CD8-positive, alpha-beta memory T cell (primary cell): ENCODE measurements at regions not wholly inside any gene's neighbourhood (a gene's known extent, or its start where the extent isn't known, plus 50 kb on each side); places are given as distances from the start of the nearest gene placed in this dataset.
A peak's percentile ranks its signal among the peaks of the same experiment; 100 is the strongest.
"Not testable (repeated sequence)": the region's sequence is repeated elsewhere in the genome, so short reads cannot be mapped to it uniquely, and the experiment has no call there.

ENCODE experiments used
- CTCF ChIA-PET: fragments of 350-600 bp; sonication (Branson Sonifier 250); formaldehyde crosslinking; loops from one replicate; lab custom pipeline; 2021; ENCODE audit warnings: antibody characterized with exemption; lab: Charles Lee
- POLR2A ChIA-PET: fragments of 350-600 bp; sonication (Branson Sonifier 250); formaldehyde crosslinking; loops from one replicate; lab custom pipeline; 2021; ENCODE audit warnings: antibody characterized with exemption; lab: Charles Lee
- DNase-seq, 5 donors: peaks; one replicate each; pipeline versions ENCODE4 v3.0.0 to v3.0.0-alpha.2; 2020 to 2022; ENCODE audit warnings: mixed read lengths in 1 of 5
- H3K27ac ChIP-seq: one replicate; pipeline ENCODE4 v1.7.0; 2013; ENCODE audit warnings: low read depth, mild to moderate bottlenecking, low read length, moderate library complexity
- H3K27me3 ChIP-seq: 2 replicates; pipeline ENCODE4 v1.7.0; 2013; ENCODE audit warnings: low read length, mild to moderate bottlenecking; ENCODE audit not compliant: insufficient read depth, poor library complexity, severe bottlenecking
- H3K36me3 ChIP-seq: 2 replicates; pipeline ENCODE4 v1.7.0; 2013; ENCODE audit warnings: mild to moderate bottlenecking, low read length, moderate library complexity; ENCODE audit not compliant: insufficient read depth
- H3K4me1 ChIP-seq: 2 replicates; pipeline ENCODE4 v1.7.0; 2013; ENCODE audit warnings: mild to moderate bottlenecking, low read length, moderate library complexity; ENCODE audit not compliant: insufficient read depth
- H3K4me3 ChIP-seq: 2 replicates; pipeline ENCODE4 v1.7.0; 2013; ENCODE audit warnings: mild to moderate bottlenecking, low read length
- H3K9me3 ChIP-seq: 2 replicates; pipeline ENCODE4 v1.7.0; 2013; ENCODE audit warnings: mild to moderate bottlenecking, low read length
- H3K27ac Mint-ChIP-seq, 8 donors: one replicate each; pipeline ENCODE4 v1.8.0; 2020 to 2021; ENCODE audit warnings: mixed read lengths in 8 of 8, mild to moderate bottlenecking in 6 of 8, inconsistent platforms in 3 of 8, moderate library complexity in 3 of 8
- H3K27me3 Mint-ChIP-seq, 2 donors: one replicate each; pipeline ENCODE4 v1.8.0; 2020 to 2021; ENCODE audit warnings: mixed read lengths in 2 of 2, mild to moderate bottlenecking in 1 of 2, moderate library complexity in 1 of 2
- H3K36me3 Mint-ChIP-seq, 3 donors: one replicate each; pipeline ENCODE4 v1.8.0; 2020 to 2021; ENCODE audit warnings: mixed read lengths in 3 of 3, inconsistent platforms in 1 of 3, mild to moderate bottlenecking in 1 of 3
- H3K4me1 Mint-ChIP-seq, 3 donors: one replicate each; pipeline ENCODE4 v1.8.0; 2020 to 2021; ENCODE audit warnings: mixed read lengths in 3 of 3, inconsistent platforms in 1 of 3, mild to moderate bottlenecking in 1 of 3
- H3K4me3 Mint-ChIP-seq, 7 donors: one replicate each; pipeline ENCODE4 v1.8.0; 2020 to 2021; ENCODE audit warnings: mixed read lengths in 7 of 7, mild to moderate bottlenecking in 6 of 7, moderate library complexity in 4 of 7, inconsistent platforms in 2 of 7
- H3K9me3 Mint-ChIP-seq, 5 donors: one replicate each; pipeline ENCODE4 v1.8.0; 2020 to 2022; ENCODE audit warnings: mixed read lengths in 5 of 5, mild to moderate bottlenecking in 3 of 5, moderate library complexity in 2 of 5, inconsistent platforms in 1 of 5

DNA sequence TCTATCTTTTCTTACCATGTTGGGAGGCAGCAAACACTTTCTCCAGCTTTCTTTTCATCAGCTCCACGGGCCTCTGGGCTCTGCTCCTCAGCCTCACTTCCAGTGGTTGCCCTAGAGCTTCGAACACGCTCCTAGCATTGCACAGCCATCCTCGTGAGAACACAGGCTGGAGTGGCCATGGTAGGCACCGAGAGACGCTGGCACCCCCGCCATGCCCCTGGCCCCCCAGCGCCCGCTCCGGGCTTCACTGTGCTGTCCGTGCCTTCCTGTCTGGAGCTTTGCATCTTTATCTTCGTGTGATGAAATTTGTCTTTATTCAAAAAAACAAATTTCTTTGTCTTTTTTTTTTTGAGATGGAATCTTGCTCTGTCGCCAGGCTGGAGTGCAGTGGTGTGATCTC lies 352.2 kb downstream of the TMEM121 start:
- Mint-ChIP-seq H3K27ac (no peak overlapping the region), H3K27me3 (peaks cover 0 to 4% of the 10 kb centered on the region in 2 donors), H3K9me3 (no peaks in the 10 kb centered on the region), H3K4me1 (peaks cover 0 to 4% (median 3%) of the 10 kb centered on the region in 3 donors), H3K4me3 (no peak overlapping the region), H3K36me3 (no peaks in the 10 kb centered on the region)
- CTCF ChIA-PET, result no interaction called here
- no peaks in the 10 kb centered on the region for H3K36me3 ChIP-seq
- H3K27me3 ChIP-seq, result no peaks in the 10 kb centered on the region
- no peak overlapping the region for H3K27ac ChIP-seq
- no peaks in the 10 kb centered on the region for H3K4me1 ChIP-seq
- peak in 1 of 5 donors; percentile 31 for DNase-seq
- POLR2A ChIA-PET, result no interaction called here
- H3K4me3 ChIP-seq, result no peak overlapping the region
- no peaks in the 10 kb centered on the region for H3K9me3 ChIP-seq

GRCh38 chr14:105879503-105879866 lies 353.1 kb downstream of the TMEM121 start:
- DNase-seq, result no peak
- no peaks in the 10 kb centered on the region for H3K36me3 ChIP-seq
- Mint-ChIP-seq H3K27me3 (peaks cover 0 to 4% of the 10 kb centered on the region in 2 donors), H3K4me1 (peaks cover 0 to 4% (median 3%) of the 10 kb centered on the region in 3 donors), H3K27ac (no peak overlapping the region), H3K36me3 (no peaks in the 10 kb centered on the region), H3K9me3 (no peaks in the 10 kb centered on the region), H3K4me3 (peak overlapping the region in 1 of 7 donors; percentile 58)
- ChIA-PET POLR2A (no interaction called here), CTCF (no interaction called here)
- no peak overlapping the region for H3K27ac ChIP-seq
- no peak overlapping the region for H3K4me3 ChIP-seq
- no peaks in the 10 kb centered on the region for H3K4me1 ChIP-seq
- no peaks in the 10 kb centered on the region for H3K27me3 ChIP-seq
- no peaks in the 10 kb centered on the region for H3K9me3 ChIP-seq

DNA sequence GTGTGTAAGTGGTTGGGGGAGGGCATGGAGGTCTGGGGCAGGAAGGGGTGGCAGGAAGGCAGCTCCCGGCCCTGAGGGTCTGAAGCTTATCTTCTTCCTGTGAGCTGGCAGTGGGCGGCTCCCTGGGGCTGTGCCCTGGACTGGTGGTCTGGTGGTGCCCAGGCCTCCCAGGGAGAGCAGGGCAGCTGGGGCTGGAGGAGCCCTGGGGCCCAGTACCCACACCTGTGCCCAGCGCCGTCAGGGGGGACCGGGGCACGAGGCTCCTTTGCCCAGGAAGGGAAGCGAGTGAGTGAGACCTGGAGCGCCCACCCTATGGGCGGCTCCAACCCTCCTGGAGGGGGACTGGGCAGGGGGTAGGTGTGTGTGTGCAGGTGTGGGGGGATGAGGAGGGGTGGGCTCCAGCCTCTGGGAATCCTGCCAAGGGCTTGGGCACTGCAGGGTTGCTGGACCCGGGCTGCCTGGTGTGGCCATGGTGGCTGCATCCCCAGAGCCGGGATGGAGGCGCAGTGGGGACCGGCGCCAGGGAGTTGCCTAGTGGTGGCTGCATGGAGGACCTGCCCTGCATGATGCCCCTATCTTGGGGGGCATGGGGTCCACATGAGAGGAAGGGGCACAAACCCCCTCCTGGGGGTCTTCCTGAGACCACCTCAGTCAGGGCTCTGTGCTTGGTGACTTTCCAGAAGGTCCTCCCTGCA lies 353.6 kb downstream of the TMEM121 start:
- Mint-ChIP-seq H3K9me3 (no peaks in the 10 kb centered on the region), H3K27ac (no peak overlapping the region), H3K36me3 (no peaks in the 10 kb centered on the region), H3K27me3 (peaks cover 0 to 4% of the 10 kb centered on the region in 2 donors), H3K4me1 (peaks cover 0 to 4% (median 3%) of the 10 kb centered on the region in 3 donors), H3K4me3 (peak overlapping the region in 1 of 7 donors; percentile 58)
- H3K36me3 ChIP-seq, result no peaks in the 10 kb centered on the region
- no peak overlapping the region for H3K27ac ChIP-seq
- ChIA-PET CTCF (no interaction called here), POLR2A (no interaction called here)
- H3K4me1 ChIP-seq, result no peaks in the 10 kb centered on the region
- no peaks in the 10 kb centered on the region for H3K9me3 ChIP-seq
- no peaks in the 10 kb centered on the region for H3K27me3 ChIP-seq
- H3K4me3 ChIP-seq, result no peak overlapping the region
- DNase-seq, result peak in 2 of 5 donors; percentile 0 to 35

DNA sequence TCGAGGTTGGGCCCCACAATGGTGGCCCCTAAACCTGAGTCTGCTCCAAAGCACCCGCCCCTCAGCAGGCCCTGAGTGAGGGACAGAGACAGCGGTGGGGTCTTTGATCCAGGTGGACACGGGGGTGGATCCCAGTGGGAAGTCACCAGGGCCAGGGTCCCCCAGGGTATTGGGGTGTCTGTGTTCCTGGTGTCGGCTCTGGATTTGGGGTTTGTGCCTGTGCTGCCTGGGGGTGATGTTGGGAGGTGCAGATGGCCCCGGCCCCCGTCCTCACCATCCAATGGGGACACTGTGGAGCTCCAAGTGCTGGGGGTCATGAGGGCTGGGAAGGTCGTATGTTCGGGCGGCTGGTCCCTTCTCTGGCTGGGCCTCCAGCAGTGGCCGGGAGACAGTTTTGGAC lies 354.2 kb downstream of the TMEM121 start:
- CTCF ChIA-PET, result no interaction called here
- POLR2A ChIA-PET, result no interaction called here

DNA sequence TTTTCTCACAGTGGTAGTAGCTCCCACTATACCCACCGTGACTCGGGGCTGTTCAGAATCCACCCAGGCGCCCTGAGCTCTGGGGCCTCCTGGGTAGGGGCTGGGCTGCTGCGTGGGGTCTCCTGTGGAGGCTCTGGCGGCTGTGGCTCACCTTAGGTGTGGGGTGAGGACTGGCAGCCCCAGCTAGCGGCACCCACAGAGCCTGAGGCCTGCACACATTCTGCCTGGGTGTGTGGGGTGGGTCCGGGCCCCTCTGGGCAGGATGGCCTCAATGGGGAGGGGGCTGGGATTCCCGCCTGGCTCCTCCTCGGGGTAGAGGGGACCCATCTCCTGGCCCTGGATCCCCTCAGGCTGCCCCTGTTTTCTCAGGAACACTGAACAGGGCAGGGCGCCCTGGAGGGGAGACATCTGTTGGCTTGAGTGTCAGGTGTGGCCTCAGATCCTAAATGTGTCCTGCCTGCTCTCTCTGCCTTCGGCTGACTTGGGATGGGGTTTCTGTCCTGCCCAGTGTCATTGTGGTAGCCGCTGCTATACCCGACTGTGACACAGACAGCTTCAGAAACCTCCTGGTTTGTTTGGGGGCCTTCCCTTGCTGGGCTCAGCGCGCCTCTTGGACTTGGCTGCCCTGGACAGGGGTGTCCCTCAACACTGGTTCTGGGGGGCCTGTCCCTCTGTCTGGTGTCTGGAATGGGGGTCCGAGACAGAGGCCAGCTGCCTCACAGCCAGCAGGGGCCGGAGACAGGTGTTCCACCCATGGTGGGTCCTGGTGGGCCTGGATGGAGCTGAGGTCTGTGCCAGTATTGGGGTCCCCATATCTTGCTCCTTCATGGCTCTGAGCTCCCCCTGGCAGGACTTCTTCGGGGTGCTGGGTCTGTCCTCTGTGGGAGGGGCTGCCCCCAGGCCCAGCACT lies 354.9 kb downstream of the TMEM121 start:
- Mint-ChIP-seq H3K27me3 (peaks cover 0 to 4% of the 10 kb centered on the region in 2 donors), H3K9me3 (no peaks in the 10 kb centered on the region), H3K4me3 (peak overlapping the region in 1 of 7 donors; percentile 75), H3K36me3 (no peaks in the 10 kb centered on the region), H3K27ac (no peak overlapping the region), H3K4me1 (peaks cover 0 to 4% (median 3%) of the 10 kb centered on the region in 3 donors)
- H3K27ac ChIP-seq, result no peak overlapping the region
- DNase-seq, result peak in 3 of 5 donors; percentile 0 to 23 (median 0)
- H3K4me3 ChIP-seq, result no peak overlapping the region
- POLR2A ChIA-PET, result no interaction called here
- no peaks in the 10 kb centered on the region for H3K4me1 ChIP-seq
- H3K27me3 ChIP-seq, result no peaks in the 10 kb centered on the region
- no peaks in the 10 kb centered on the region for H3K9me3 ChIP-seq
- CTCF ChIA-PET, result no interaction called here
- H3K36me3 ChIP-seq, result no peaks in the 10 kb centered on the region

More for the DNA sequence above, 354.2 kb downstream of the TMEM121 start:
- peaks cover 0 to 4% of the 10 kb centered on the region in 2 donors for H3K27me3 Mint-ChIP-seq
- Histone ChIP-seq H3K27me3 (no peaks in the 10 kb centered on the region), H3K4me3 (no peak overlapping the region), H3K27ac (no peak overlapping the region), H3K9me3 (no peaks in the 10 kb centered on the region), H3K36me3 (no peaks in the 10 kb centered on the region), H3K4me1 (no peaks in the 10 kb centered on the region)
- peaks cover 0 to 4% (median 3%) of the 10 kb centered on the region in 3 donors for H3K4me1 Mint-ChIP-seq
- H3K9me3 Mint-ChIP-seq, result no peaks in the 10 kb centered on the region
- H3K27ac Mint-ChIP-seq, result no peak overlapping the region
- DNase-seq, result peak in 2 of 5 donors; percentile 0 to 15
- H3K36me3 Mint-ChIP-seq, result no peaks in the 10 kb centered on the region
- no peak overlapping the region for H3K4me3 Mint-ChIP-seq

- H3K27me3 ChIP-seq, H3K9me3 Mint-ChIP-seq, H3K4me3 Mint-ChIP-seq, POLR2A ChIA-PET, H3K9me3 ChIP-seq, CTCF ChIA-PET, H3K4me3 ChIP-seq, H3K4me1 Mint-ChIP-seq, H3K36me3 Mint-ChIP-seq, H3K27ac Mint-ChIP-seq, H3K27me3 Mint-ChIP-seq, H3K27ac ChIP-seq, DNase-seq, H3K36me3 ChIP-seq, H3K4me1 ChIP-seq: not testable (repeated sequence)
These were observed 355.6 kb downstream of the TMEM121 start for GRCh38 chr14:105882011-105882410.

DNA sequence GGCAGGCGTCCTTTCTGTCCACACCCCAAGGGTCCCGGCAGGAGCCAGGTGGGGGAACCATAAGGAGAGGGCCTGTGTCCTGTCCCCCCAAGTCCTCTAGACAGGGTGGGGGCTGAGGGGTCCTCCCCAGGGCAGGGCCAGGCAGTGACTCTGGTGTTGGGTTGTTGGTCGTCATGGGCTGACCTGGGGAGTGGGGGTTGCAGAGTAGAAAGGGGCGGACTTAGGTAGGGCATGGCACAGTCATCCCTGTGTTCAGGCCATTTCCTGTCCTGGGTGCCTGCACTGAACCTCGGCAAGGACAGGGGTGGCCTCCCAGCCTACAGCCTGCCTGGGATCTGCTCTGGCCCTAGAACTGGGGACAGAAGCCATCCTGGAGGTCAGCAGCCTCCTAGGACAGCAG lies 356.2 kb downstream of the TMEM121 start:
- Mint-ChIP-seq H3K4me3 (no peak overlapping the region), H3K27me3 (peaks cover 0 to 4% of the 10 kb centered on the region in 2 donors), H3K9me3 (no peaks in the 10 kb centered on the region), H3K4me1 (peaks cover 0 to 4% (median 3%) of the 10 kb centered on the region in 3 donors), H3K36me3 (no peaks in the 10 kb centered on the region), H3K27ac (no peak overlapping the region)
- Histone ChIP-seq H3K9me3 (no peaks in the 10 kb centered on the region), H3K27ac (no peak overlapping the region), H3K4me3 (no peak overlapping the region), H3K27me3 (no peaks in the 10 kb centered on the region), H3K36me3 (no peaks in the 10 kb centered on the region), H3K4me1 (no peaks in the 10 kb centered on the region)
- POLR2A ChIA-PET, result no interaction called here
- CTCF ChIA-PET, result no interaction called here
- peak in 1 of 5 donors; percentile 33 for DNase-seq
